ENCODE measurements at regions not wholly inside any gene's neighbourhood (a gene's known extent, or its start where the extent isn't known, plus 50 kb on each side); places are given as distances from the start of the nearest gene placed in this dataset.
"Not testable (repeated sequence)": the region's sequence is repeated elsewhere in the genome, so short reads cannot be mapped to it uniquely, and the experiment has no call there.

- WGBS, 2 donors: 54 to 61% methylated on average over 3 of the region's 3 CpGs
- not testable (repeated sequence) for H3K36me3 ChIP-seq; ATAC-seq (ENCODE audit: low FRiP score in 2 of 2); H3K27ac ChIP-seq; H3K4me1 ChIP-seq; H3K4me3 ChIP-seq; DNase-seq; H3K27me3 ChIP-seq; H3K9me3 ChIP-seq
These were observed 799.9 kb downstream of the NAP1L3 start for GRCh38 chrX:92873359-92874055.

DNA sequence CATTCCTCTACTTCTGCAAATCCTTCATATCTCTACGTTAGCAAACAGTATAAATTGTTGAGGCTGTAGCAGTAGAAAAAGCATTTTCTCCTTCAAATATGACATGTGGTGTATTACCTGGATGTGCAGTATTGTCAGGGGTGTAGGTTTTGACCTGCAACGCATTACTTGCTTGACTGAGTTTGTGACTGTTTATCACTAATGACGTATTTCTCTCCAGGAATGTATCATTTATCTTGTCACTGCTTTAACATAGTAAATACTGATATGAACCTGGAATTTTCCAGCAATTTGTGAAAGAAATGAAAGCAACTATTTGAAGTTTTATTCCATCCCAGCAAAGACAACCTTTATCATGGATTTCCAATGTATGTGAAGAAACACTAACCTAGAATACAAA lies 823.4 kb downstream of the NAP1L3 start:
- not testable (repeated sequence) for H3K27me3 ChIP-seq; H3K9me3 ChIP-seq; H3K27ac ChIP-seq; H3K4me1 ChIP-seq; DNase-seq; H3K4me3 ChIP-seq; ATAC-seq (ENCODE audit: low FRiP score in 2 of 2); H3K36me3 ChIP-seq
- WGBS, 2 donors: 78 to 82% methylated on average over 3 of the region's 3 CpGs

DNA sequence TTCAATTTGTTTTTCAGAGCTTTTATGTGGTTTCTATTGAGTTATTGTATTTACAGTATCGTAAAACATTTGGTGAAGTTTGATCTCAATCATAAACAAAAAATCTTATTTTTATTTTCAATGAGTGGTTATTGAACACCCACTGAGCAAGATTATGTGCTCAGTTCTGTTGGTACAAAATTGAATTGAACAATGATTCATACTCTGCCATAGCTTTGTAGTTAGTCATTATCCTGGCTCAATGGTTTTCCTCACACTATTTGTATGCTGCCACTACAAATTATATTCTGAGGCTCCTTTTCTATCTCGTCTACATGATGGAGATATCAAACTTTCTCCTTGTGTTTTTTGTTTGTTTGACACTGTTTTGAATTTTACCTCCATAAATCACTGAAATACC lies 829.5 kb downstream of the NAP1L3 start:
- not testable (repeated sequence) for H3K27ac ChIP-seq; H3K4me1 ChIP-seq; H3K4me3 ChIP-seq; H3K27me3 ChIP-seq; H3K36me3 ChIP-seq; ATAC-seq (ENCODE audit: low FRiP score in 2 of 2); H3K9me3 ChIP-seq; DNase-seq
- 75 to 82% methylated on average over 2 of the region's 2 CpGs for WGBS, 2 donors

GRCh38 chrX:92832750-92833149 lies 840.6 kb downstream of the NAP1L3 start:
- 50 to 66% methylated on average over 1 to 2 of the region's 2 CpGs for WGBS, 2 donors
- ATAC-seq (ENCODE audit: low FRiP score in 2 of 2); H3K36me3 ChIP-seq; H3K9me3 ChIP-seq; H3K27ac ChIP-seq; H3K4me1 ChIP-seq; H3K4me3 ChIP-seq; H3K27me3 ChIP-seq; DNase-seq: not testable (repeated sequence)

GRCh38 chrX:92830083-92830482 lies 843.3 kb downstream of the NAP1L3 start:
- H3K4me3 ChIP-seq; H3K27me3 ChIP-seq; H3K4me1 ChIP-seq; DNase-seq; ATAC-seq (ENCODE audit: low FRiP score in 2 of 2); H3K36me3 ChIP-seq; H3K27ac ChIP-seq; H3K9me3 ChIP-seq: not testable (repeated sequence)
- 88 to 89% methylated on average over 6 of the region's 6 CpGs for WGBS, 2 donors

DNA sequence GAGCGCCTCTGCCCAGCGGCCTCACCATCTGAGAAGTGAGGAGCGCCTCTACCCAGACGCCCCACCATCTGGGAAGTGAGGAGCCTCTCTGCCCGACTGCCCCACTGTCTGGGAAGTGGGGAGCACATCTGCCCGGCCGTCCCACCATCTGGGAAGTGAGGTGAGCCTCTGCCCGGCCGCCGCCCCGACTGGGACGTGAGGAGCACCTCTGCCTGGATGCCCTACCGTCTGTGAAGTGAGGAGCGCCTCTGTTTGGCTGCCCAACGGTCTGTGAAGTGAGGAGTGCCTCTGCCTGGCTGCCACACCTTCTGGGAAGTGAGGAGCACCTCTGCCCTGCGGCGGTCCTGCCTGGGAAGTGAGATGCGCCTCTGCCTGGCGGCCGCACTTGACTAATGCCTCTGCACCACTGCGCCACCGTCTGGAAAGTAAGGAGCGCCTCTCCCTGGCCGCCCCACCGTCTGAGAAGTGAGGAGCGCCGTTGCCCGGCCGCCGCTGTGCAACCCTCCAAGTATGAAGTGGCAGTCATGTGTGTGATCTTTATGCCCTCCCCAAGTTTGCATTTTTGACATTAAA lies 851.7 kb downstream of the NAP1L3 start:
- not testable (repeated sequence) for H3K9me3 ChIP-seq; H3K36me3 ChIP-seq; H3K27ac ChIP-seq; H3K4me1 ChIP-seq; ATAC-seq (ENCODE audit: low FRiP score in 2 of 2); H3K27me3 ChIP-seq; H3K4me3 ChIP-seq
- WGBS, 2 donors: 93 to 100% methylated on average over 4 to 23 of the region's 30 CpGs
- DNase-seq: peak in 1 of 2 donors; percentile 25

DNA sequence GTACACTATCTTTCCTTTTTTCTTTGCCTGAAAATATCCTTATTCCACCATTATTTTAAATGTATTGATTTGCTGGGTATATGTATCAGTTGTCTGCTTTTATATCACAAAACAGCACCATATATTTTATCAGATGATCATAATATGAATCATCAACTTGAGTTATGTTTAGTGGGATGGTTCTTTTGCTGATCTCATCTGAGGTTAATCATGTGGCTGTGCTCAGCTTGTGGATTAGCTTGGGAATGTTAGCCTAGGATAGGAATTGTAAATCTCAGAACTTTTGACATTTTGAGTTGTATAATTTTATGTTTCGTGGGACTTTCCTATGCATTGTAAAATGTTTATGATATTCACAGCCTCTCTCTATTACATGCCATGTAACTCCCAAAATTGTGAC lies 881.3 kb downstream of the NAP1L3 start:
- not testable (repeated sequence) for H3K4me3 ChIP-seq; H3K36me3 ChIP-seq; H3K27ac ChIP-seq; H3K9me3 ChIP-seq; H3K4me1 ChIP-seq; H3K27me3 ChIP-seq; DNase-seq; ATAC-seq (ENCODE audit: low FRiP score in 2 of 2)
- 79 to 84% methylated on average over 1 of the region's 1 CpG for WGBS, 2 donors

- not testable (repeated sequence) for H3K27ac ChIP-seq; H3K4me3 ChIP-seq; H3K4me1 ChIP-seq; DNase-seq; ATAC-seq (ENCODE audit: low FRiP score in 2 of 2); H3K9me3 ChIP-seq; H3K36me3 ChIP-seq; H3K27me3 ChIP-seq
These were observed 893.3 kb downstream of the NAP1L3 start for GRCh38 chrX:92780075-92780474.

- not testable (repeated sequence) for DNase-seq; H3K27me3 ChIP-seq; H3K27ac ChIP-seq; H3K36me3 ChIP-seq; H3K4me3 ChIP-seq; H3K4me1 ChIP-seq; ATAC-seq (ENCODE audit: low FRiP score in 2 of 2); H3K9me3 ChIP-seq
- 54% methylated on average over 2 of the region's 2 CpGs; no CpG with 5 or more reads in 1 of the 2 donors for WGBS, 2 donors
These were observed 899.4 kb downstream of the NAP1L3 start for GRCh38 chrX:92774016-92774415.

DNA sequence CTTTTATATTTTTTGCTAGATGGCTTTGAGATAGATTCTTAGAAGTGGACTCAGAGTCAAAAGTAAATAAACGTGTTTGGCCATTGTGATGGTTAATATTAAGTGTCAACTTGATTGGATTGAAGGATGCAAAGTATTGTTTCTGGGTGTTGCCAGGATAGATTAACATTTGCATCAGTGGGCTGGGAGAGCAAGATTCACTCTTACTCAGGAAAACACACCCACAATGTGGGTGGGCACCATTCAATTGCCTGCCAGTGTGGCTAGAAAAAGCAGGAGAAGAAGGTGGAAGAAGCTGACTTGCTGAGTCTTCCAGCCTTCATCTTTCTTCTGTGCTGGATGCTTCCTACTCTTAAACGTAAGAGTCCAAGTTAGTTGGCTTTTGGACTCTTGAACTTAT lies 912.4 kb downstream of the NAP1L3 start:
- ATAC-seq (ENCODE audit: low FRiP score in 2 of 2); H3K9me3 ChIP-seq; H3K27ac ChIP-seq; H3K4me1 ChIP-seq; H3K27me3 ChIP-seq; DNase-seq; H3K4me3 ChIP-seq; H3K36me3 ChIP-seq: not testable (repeated sequence)
- 61% methylated on average over 2 of the region's 2 CpGs; no CpG with 5 or more reads in 1 of the 2 donors for WGBS, 2 donors

All from upper lobe of left lung (tissue), 6 donors.